Prostate gland (tissue), 2 donors: ENCODE measurements at regions not wholly inside any gene's neighbourhood (a gene's known extent, or its start where the extent isn't known, plus 50 kb on each side); places are given as distances from the start of the nearest gene placed in this dataset.

Source experiments
- DNase-seq: peaks from one replicate; pipeline ENCODE4 v3.0.0-alpha.2; 2019; ENCODE audit warnings: low spot score
- H3K27ac ChIP-seq, 2 donors: fragments of 200-600 bp; sonication (generic); 2 replicates each; pipeline ENCODE4 v1.5.1; 2017 to 2019
- H3K27me3 ChIP-seq: fragments of 200-600 bp; sonication (generic); replicated peaks from 2 replicates; pipeline ENCODE4 v1.5.1; 2019; ENCODE audit not compliant: insufficient read depth
- H3K36me3 ChIP-seq, 2 donors: fragments of 200-600 bp; sonication (generic); 1 replicate in 1 of 2; 2 replicates in 1 of 2; pipeline versions ENCODE4 v1.5.1 to v1.8.1; 2017 to 2019
- H3K4me1 ChIP-seq: fragments of 200-600 bp; sonication (generic); replicated peaks from 2 replicates; pipeline ENCODE4 v1.5.1; 2019
- H3K4me3 ChIP-seq, 2 donors: fragments of 200-600 bp; sonication (generic); 2 replicates each; pipeline ENCODE4 v1.5.1; 2017 to 2019
- H3K9me3 ChIP-seq: fragments of 200-600 bp; sonication (generic); 2 replicates; pipeline ENCODE4 v1.5.1; 2017
- POLR2A ChIP-seq: fragments of 450-650 bp; IDR thresholded peaks from one replicate; pipeline ENCODE4 v1.6.1; 2016; ENCODE audit warnings: antibody characterized with exemption, mild to moderate bottlenecking
- POLR2AphosphoS5 ChIP-seq: sonication (generic); formaldehyde crosslinking; IDR thresholded peaks from one replicate; pipeline ENCODE4 v1.6.1; 2017; ENCODE audit warnings: antibody characterized with exemption
- WGBS: methylation state at CpG from one replicate; pipeline ENCODE4 v1.1.5; 2018; 5-methylcytosine and 5-hydroxymethylcytosine counted together
- intact Hi-C: fragments of 100-400 bp; cut with DNase I; formaldehyde crosslinking; loops from one replicate; pipeline ENCODE4 v1.14.2; 2022
- TF ChIP-seq, protein P1 (sequence below), 4 experiments: fragments of 200-600 bp in 2 of 4; fragments of 450-650 bp in 2 of 4; sonication (generic) in 2 of 4; IDR thresholded peaks; 1 replicate in 3 of 4; 2 replicates in 1 of 4; pipeline ENCODE4 v1.5.1; 2016 to 2019; ENCODE audit warnings: antibody characterized with exemption in 4 of 4, mild to moderate bottlenecking in 2 of 4, moderate library complexity in 2 of 4

DNA sequence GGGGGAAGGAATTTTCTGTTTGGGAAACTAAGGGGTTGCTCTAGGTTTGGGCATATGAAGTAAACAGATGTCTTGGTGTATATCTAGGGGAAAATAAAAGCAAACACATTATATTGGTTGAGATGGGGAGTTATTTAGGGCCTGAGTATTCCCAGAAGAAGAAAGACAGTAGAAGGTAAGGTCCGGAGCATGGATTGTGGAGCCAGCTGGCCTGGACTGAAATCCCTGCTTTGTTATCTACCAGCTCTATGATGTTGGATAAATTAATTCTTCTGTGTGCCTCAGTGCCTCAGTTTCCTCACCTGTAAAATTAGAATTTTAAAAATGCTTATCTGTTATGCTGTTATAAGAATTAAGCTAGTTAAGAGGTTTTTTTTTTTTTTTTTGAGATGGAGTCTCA lies 272.3 kb upstream of the RPS6KA3 start:
- H3K27ac ChIP-seq: no peak overlapping the region
- H3K4me1 ChIP-seq: no peaks in the 10 kb centered on the region
- TF ChIP-seq POLR2AphosphoS5 (no peak), POLR2A (no peak)
- TF ChIP-seq, protein P1, sequence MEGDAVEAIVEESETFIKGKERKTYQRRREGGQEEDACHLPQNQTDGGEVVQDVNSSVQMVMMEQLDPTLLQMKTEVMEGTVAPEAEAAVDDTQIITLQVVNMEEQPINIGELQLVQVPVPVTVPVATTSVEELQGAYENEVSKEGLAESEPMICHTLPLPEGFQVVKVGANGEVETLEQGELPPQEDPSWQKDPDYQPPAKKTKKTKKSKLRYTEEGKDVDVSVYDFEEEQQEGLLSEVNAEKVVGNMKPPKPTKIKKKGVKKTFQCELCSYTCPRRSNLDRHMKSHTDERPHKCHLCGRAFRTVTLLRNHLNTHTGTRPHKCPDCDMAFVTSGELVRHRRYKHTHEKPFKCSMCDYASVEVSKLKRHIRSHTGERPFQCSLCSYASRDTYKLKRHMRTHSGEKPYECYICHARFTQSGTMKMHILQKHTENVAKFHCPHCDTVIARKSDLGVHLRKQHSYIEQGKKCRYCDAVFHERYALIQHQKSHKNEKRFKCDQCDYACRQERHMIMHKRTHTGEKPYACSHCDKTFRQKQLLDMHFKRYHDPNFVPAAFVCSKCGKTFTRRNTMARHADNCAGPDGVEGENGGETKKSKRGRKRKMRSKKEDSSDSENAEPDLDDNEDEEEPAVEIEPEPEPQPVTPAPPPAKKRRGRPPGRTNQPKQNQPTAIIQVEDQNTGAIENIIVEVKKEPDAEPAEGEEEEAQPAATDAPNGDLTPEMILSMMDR (IDR thresholded peaks at IDR 0.05): no peak
- H3K4me3 ChIP-seq: no peak overlapping the region
- intact Hi-C loops: no loop called here
- DNase-seq: no peak
- H3K9me3 ChIP-seq: no peaks in the 10 kb centered on the region
- no peaks in the 10 kb centered on the region for H3K36me3 ChIP-seq
- WGBS: 100% methylated on average over 1 of the region's 1 CpG
- H3K27me3 ChIP-seq: no peaks in the 10 kb centered on the region

DNA sequence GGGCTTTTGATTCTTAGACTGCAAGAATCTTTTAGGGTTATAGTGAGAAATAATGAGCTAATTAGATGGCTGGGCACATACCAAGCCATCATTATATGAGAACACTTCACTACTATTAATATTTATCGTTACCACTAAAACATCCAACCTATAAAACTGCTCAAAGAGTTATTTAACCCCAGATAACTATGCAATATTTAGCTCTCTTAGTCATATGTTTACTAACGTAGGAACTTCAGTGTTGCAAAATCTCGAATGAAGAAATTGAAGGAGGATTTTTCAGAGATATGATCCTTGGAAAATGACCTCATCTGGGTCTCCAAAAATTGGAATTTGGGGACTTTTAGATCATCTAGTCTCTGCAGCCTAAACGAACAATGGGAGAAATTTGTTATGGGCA lies 265.0 kb upstream of the RPS6KA3 start:
- DNase-seq: no peak
- Histone ChIP-seq H3K27ac (no peak overlapping the region), H3K9me3 (no peaks in the 10 kb centered on the region), H3K4me1 (no peaks in the 10 kb centered on the region), H3K4me3 (no peak overlapping the region), H3K36me3 (no peaks in the 10 kb centered on the region), H3K27me3 (no peaks in the 10 kb centered on the region)
- 46% methylated on average over 4 of the region's 4 CpGs for WGBS
- intact Hi-C loops: loop anchor here (5.0 kb wide), 1 partner anchor 946 kb away; no protein-coding TSS in a partner anchor
- TF ChIP-seq POLR2AphosphoS5 (no peak), POLR2A (no peak)
- TF ChIP-seq, protein P1 (IDR thresholded peaks at IDR 0.05): no peak

DNA sequence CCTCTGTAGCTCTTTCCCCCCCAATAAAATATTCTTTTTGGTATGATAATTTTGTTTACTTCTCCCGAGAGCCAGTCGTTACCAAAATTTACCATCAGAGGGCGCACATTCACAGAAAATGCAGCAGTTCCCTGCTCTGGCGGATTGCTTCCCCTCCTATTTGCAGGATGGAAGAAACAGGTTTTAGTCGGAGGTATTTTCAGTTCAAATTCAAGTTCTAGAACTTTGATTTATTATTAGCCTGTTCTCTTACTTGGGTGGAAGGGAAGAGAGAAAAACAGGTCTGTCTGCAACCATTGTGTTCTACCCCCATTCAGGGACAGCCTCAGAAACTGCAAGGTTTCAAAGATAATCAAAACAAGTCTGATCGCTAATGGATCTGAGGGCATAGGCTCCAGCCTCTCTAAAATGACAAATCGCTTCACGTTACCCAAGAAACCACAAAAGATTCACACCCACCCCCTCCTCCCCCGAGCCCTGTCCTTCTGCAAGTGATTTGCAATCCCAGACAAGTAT lies 263.8 kb upstream of the RPS6KA3 start:
- intact Hi-C loops: loop anchor here (5.0 kb wide), 1 partner anchor 947 kb away; no protein-coding TSS in a partner anchor
- DNase-seq: peak; percentile 32

DNA sequence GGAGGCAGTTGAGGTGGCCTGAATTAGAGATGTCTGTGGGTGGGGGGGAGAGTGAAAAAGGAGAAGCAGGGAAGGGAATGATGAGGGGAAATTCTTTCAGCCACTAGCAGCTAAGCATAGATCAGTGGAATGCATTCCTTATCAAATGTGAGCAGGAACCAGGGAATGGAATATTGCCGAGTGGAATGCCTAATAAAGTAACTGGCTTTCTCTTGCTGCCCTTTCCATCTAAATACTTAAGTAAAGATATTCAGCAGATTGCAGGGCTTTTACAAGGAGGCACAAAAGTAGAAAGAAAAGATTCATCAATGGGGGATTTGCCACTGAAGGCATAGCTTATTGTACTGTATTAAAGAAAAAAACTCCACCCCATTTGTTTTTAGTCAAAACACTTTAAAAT lies 263.0 kb upstream of the RPS6KA3 start:
- no peaks in the 10 kb centered on the region for H3K4me1 ChIP-seq
- H3K27ac ChIP-seq: no peak overlapping the region
- H3K36me3 ChIP-seq: no peaks in the 10 kb centered on the region
- intact Hi-C loops: loop anchor here (5.0 to 10.0 kb wide), 3 partner anchors 948 to 1305 kb away; partner anchors contain the start of gene MBTPS2
- TF ChIP-seq POLR2AphosphoS5 (no peak), POLR2A (no peak)
- TF ChIP-seq, protein P1 (IDR thresholded peaks at IDR 0.05): no peak
- H3K27me3 ChIP-seq: no peaks in the 10 kb centered on the region
- DNase-seq: no peak
- H3K9me3 ChIP-seq: no peaks in the 10 kb centered on the region
- 0% methylated on average over 1 of the region's 1 CpG for WGBS
- no peak overlapping the region for H3K4me3 ChIP-seq

More for the DNA sequence above, 263.8 kb upstream of the RPS6KA3 start:
- WGBS: 0% methylated on average over 9 of the region's 9 CpGs
- no peak for TF ChIP-seq POLR2A
- TF ChIP-seq, protein P1 (IDR thresholded peaks at IDR 0.05): peak; percentile 14 to 58 (median 54)
- no peak overlapping the region for H3K4me3 ChIP-seq
- no peaks in the 10 kb centered on the region for H3K27me3 ChIP-seq
- H3K9me3 ChIP-seq: no peaks in the 10 kb centered on the region
- H3K4me1 ChIP-seq: no peaks in the 10 kb centered on the region
- H3K36me3 ChIP-seq: no peaks in the 10 kb centered on the region
- H3K27ac ChIP-seq: no peak overlapping the region

DNA sequence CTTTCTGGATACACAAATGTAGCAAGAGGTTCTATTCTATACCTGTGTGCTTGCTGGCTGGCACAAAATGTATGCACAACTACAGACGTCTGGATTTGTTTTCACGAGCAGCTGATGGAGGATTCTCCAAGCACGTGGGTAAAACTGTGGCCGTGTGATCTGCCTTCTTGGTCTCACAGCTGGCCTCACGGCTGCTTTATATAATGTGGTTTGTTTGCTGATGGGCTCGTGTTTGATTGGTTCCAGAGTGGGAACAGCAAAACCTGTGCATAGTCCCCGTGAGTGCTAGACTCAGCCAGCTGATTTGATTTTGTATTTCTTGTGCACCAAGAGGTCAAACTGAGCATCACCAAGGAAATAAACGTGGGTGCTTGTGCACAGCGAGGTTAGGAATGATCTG lies 262.6 kb upstream of the RPS6KA3 start:
- Histone ChIP-seq H3K27ac (no peak overlapping the region), H3K4me3 (no peak overlapping the region), H3K27me3 (no peaks in the 10 kb centered on the region), H3K4me1 (no peaks in the 10 kb centered on the region), H3K36me3 (no peaks in the 10 kb centered on the region), H3K9me3 (no peaks in the 10 kb centered on the region)
- WGBS: 44% methylated on average over 9 of the region's 9 CpGs
- no peak for TF ChIP-seq POLR2AphosphoS5
- intact Hi-C loops: loop anchor here (10.0 kb wide), 2 partner anchors 1216 to 1306 kb away; partner anchors contain the start of gene MBTPS2
- DNase-seq: no peak
